ENCODE measurements at regions not wholly inside any gene's neighbourhood (a gene's known extent, or its start where the extent isn't known, plus 50 kb on each side); places are given as distances from the start of the nearest gene placed in this dataset.
"Not testable (repeated sequence)": the region's sequence is repeated elsewhere in the genome, so short reads cannot be mapped to it uniquely, and the experiment has no call there.

GRCh38 chr9:75551861-75552260, 338.6 kb upstream of the PCSK5 start:
- TF ChIP-seq, protein P1, sequence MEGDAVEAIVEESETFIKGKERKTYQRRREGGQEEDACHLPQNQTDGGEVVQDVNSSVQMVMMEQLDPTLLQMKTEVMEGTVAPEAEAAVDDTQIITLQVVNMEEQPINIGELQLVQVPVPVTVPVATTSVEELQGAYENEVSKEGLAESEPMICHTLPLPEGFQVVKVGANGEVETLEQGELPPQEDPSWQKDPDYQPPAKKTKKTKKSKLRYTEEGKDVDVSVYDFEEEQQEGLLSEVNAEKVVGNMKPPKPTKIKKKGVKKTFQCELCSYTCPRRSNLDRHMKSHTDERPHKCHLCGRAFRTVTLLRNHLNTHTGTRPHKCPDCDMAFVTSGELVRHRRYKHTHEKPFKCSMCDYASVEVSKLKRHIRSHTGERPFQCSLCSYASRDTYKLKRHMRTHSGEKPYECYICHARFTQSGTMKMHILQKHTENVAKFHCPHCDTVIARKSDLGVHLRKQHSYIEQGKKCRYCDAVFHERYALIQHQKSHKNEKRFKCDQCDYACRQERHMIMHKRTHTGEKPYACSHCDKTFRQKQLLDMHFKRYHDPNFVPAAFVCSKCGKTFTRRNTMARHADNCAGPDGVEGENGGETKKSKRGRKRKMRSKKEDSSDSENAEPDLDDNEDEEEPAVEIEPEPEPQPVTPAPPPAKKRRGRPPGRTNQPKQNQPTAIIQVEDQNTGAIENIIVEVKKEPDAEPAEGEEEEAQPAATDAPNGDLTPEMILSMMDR (IDR thresholded peaks at IDR 0.05; ENCODE audit: extremely low read depth, missing control alignments) = no peak

DNA sequence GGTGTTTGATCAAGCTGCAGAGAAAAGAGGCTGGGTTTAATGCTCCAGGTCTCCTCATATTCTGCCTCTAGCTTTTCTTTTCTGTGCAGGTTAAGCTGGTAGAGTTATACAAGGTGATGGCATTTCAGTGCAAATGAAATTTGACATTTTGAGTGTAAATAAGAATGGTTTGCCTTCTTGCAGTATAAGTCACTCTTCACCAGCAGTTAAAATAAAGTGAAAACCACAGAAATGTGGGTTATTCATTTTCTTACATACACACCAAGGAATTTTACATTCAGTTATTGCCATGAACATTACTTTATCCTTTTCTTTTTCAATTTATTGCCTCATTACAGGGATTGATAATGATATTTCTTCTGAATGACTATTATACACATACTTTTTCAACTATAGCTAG, 337.5 kb upstream of the PCSK5 start:
- DNase-seq (ENCODE audit: low spot score) = no peak

More at GRCh38 chr9:75551861-75552260, 338.6 kb upstream of the PCSK5 start:
- no peak for DNase-seq (ENCODE audit: low spot score)

DNA sequence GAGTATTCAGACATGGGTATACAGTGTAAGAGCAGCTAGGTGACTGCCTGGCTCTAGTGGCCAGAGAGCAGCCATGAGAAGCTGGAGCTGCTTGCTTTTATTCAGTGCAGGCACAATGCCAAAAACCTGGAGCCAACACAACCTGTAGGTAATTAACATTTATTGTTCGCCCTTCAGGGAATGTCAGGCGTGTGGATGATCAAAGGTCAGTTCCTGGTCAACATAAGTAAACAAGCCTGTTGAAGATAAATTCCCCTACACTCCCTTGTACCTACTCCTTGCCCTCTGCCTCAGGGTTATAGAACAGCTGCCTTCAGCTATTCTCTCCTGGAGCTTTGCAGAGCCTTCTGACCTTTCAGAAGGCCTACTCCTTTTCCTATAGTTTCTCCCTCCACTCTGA, 323.7 kb upstream of the PCSK5 start:
- DNase-seq (ENCODE audit: low spot score) = not testable (repeated sequence)

More for the DNA sequence above, 337.5 kb upstream of the PCSK5 start:
- TF ChIP-seq, protein P1 (IDR thresholded peaks at IDR 0.05; ENCODE audit: extremely low read depth, missing control alignments) = no peak

DNA sequence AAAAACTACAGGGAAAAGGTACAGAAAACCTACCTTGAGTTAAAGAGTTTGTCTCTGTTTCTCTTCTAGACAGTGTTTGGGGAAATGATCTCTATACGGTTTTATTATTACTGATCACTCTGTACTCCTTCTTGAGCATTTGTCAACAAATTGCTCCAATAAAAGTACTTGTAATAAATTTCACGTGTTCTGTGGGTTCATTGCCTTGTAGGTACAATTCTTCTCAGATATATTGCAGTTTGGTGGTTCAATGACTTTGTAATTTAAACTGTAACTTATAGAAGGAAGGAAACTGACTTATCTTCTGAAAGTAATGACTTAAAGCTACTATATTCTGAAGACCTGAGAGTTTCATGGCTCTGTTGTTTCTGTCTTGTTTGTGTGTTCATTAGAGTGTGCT, 319.9 kb upstream of the PCSK5 start:
- TF ChIP-seq, protein P1 (IDR thresholded peaks at IDR 0.05; ENCODE audit: extremely low read depth, missing control alignments) = no peak
- no peak for DNase-seq (ENCODE audit: low spot score)

- TF ChIP-seq, protein P1 (IDR thresholded peaks at IDR 0.05; ENCODE audit: extremely low read depth, missing control alignments) = no peak
- DNase-seq (ENCODE audit: low spot score) = no peak
Measured at GRCh38 chr9:75574569-75574968, 315.9 kb upstream of the PCSK5 start.

DNA sequence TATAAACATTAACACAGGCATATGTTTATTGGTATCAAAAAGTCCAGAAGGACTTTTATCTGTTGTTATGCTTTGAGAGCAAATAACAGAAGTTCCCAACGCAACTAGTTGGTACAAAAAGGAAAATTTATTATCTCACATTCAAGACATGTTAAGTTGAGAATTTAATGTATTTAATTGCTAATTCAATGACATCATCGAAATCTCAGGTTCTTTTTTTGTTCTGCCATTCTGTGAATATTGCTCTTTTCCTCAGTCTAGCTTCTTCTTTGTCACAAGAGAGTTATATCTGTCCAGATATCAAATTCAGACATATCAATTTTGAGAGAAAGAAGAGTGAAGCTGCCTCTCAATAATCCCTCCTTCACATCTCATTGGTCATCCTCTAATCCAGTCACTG, 307.6 kb upstream of the PCSK5 start:
- TF ChIP-seq, protein P1 (IDR thresholded peaks at IDR 0.05; ENCODE audit: extremely low read depth, missing control alignments) = no peak
- no peak for DNase-seq (ENCODE audit: low spot score)

GRCh38 chr9:75588808-75589207, 301.7 kb upstream of the PCSK5 start:
- DNase-seq (ENCODE audit: low spot score) = no peak
- TF ChIP-seq, protein P1 (IDR thresholded peaks at IDR 0.05; ENCODE audit: extremely low read depth, missing control alignments) = peak; percentile 21

- no peak for DNase-seq (ENCODE audit: low spot score)
- TF ChIP-seq, protein P1 (IDR thresholded peaks at IDR 0.05; ENCODE audit: extremely low read depth, missing control alignments) = no peak
Measured at GRCh38 chr9:75589497-75589896, 301.0 kb upstream of the PCSK5 start.

All from GM20000 (cell line).